ENCODE measurements at regions not wholly inside any gene's neighbourhood (a gene's known extent, or its start where the extent isn't known, plus 50 kb on each side); places are given as distances from the start of the nearest gene placed in this dataset.
"Not testable (repeated sequence)": the region's sequence is repeated elsewhere in the genome, so short reads cannot be mapped to it uniquely, and the experiment has no call there.

- peak; percentile 89 for DNase-seq (ENCODE audit: low spot score)
Measured at GRCh38 chr3:3902161-3902560, 102.9 kb downstream of the LRRN1 start.

GRCh38 chr3:3906171-3906570 lies 106.9 kb downstream of the LRRN1 start:
- DNase-seq (ENCODE audit: low spot score) = no peak

GRCh38 chr3:3907023-3907422 lies 107.8 kb downstream of the LRRN1 start:
- DNase-seq (ENCODE audit: low spot score) = peak; percentile 16

- DNase-seq (ENCODE audit: low spot score) = no peak
Measured at GRCh38 chr3:3918763-3919162, 119.5 kb downstream of the LRRN1 start.

- peak; percentile 5 for DNase-seq (ENCODE audit: low spot score)
Measured at GRCh38 chr3:3919316-3919715, 120.1 kb downstream of the LRRN1 start.

GRCh38 chr3:3923619-3924018 lies 124.4 kb downstream of the LRRN1 start:
- DNase-seq (ENCODE audit: low spot score) = no peak

- no peak for DNase-seq (ENCODE audit: low spot score)
Measured at GRCh38 chr3:3927198-3927597, 128.0 kb downstream of the LRRN1 start.

- DNase-seq (ENCODE audit: low spot score) = peak; percentile 4
Measured at GRCh38 chr3:3927965-3928364, 128.7 kb downstream of the LRRN1 start.

GRCh38 chr3:3941380-3941779 lies 142.1 kb downstream of the LRRN1 start:
- not testable (repeated sequence) for DNase-seq (ENCODE audit: low spot score)

- no peak for DNase-seq (ENCODE audit: low spot score)
Measured at GRCh38 chr3:3951071-3951470, 151.8 kb downstream of the LRRN1 start.

GRCh38 chr3:3951501-3951900 lies 152.3 kb downstream of the LRRN1 start:
- DNase-seq (ENCODE audit: low spot score) = no peak

GRCh38 chr3:3962867-3963266 lies 163.6 kb downstream of the LRRN1 start:
- not testable (repeated sequence) for DNase-seq (ENCODE audit: low spot score)

GRCh38 chr3:3984053-3984452 lies 184.8 kb downstream of the LRRN1 start:
- DNase-seq (ENCODE audit: low spot score) = no peak

- DNase-seq (ENCODE audit: low spot score) = no peak
Measured at GRCh38 chr3:3991598-3991997, 192.4 kb downstream of the LRRN1 start.

GRCh38 chr3:3992312-3992874 lies 193.2 kb downstream of the LRRN1 start:
- no peak for DNase-seq (ENCODE audit: low spot score)

GRCh38 chr3:3998140-3998922 lies 199.1 kb downstream of the LRRN1 start:
- DNase-seq (ENCODE audit: low spot score) = peak; percentile 69

- not testable (repeated sequence) for DNase-seq (ENCODE audit: low spot score)
Measured at GRCh38 chr3:3999340-3999739, 200.1 kb downstream of the LRRN1 start.

- peak; percentile 4 for DNase-seq (ENCODE audit: low spot score)
Measured at GRCh38 chr3:4001976-4002375, 202.7 kb downstream of the LRRN1 start.

- no peak for DNase-seq (ENCODE audit: low spot score)
Measured at GRCh38 chr3:4006288-4006687, 207.1 kb downstream of the LRRN1 start.

GRCh38 chr3:4008205-4008604 lies 209.0 kb downstream of the LRRN1 start:
- peak; percentile 15 for DNase-seq (ENCODE audit: low spot score)

GRCh38 chr3:4011166-4011565 lies 211.9 kb downstream of the LRRN1 start:
- DNase-seq (ENCODE audit: low spot score) = no peak

GRCh38 chr3:4015426-4015825 lies 216.2 kb downstream of the LRRN1 start:
- DNase-seq (ENCODE audit: low spot score) = no peak

GRCh38 chr3:4019501-4019900 lies 220.3 kb downstream of the LRRN1 start:
- DNase-seq (ENCODE audit: low spot score) = no peak

GRCh38 chr3:4021162-4021561 lies 221.9 kb downstream of the LRRN1 start:
- no peak for DNase-seq (ENCODE audit: low spot score)

Measured in kidney tubule cell (primary cell).